WERI-Rb-1 (cell line): ENCODE measurements at regions not wholly inside any gene's neighbourhood (a gene's known extent, or its start where the extent isn't known, plus 50 kb on each side); places are given as distances from the start of the nearest gene placed in this dataset.

Source experiments
- DNase-seq: peaks from one replicate; pipeline ENCODE4 v3.0.0-alpha.2; 2020
- H3K27ac ChIP-seq: fragments of 250-450 bp; sonication (Bioruptor Pico); 2 replicates; pipeline ENCODE4 v1.5.1; 2020; ENCODE audit warnings: mild to moderate bottlenecking, moderate library complexity
- H3K27me3 ChIP-seq: fragments of 250-450 bp; sonication (Bioruptor Pico); 2 replicates; pipeline ENCODE4 v1.5.1; 2021; ENCODE audit warnings: mild to moderate bottlenecking, low read depth, moderate library complexity; ENCODE audit not compliant: insufficient read depth, severe bottlenecking
- H3K36me3 ChIP-seq: fragments of 250-450 bp; sonication (Bioruptor Pico); 2 replicates; pipeline ENCODE4 v1.5.1; 2020; ENCODE audit warnings: mild to moderate bottlenecking, moderate library complexity
- H3K4me3 ChIP-seq: 2 replicates; pipeline ENCODE4 v1.5.1; 2011; ENCODE audit warnings: low read depth, mild to moderate bottlenecking, control low read depth, low read length
- H3K9me3 ChIP-seq: fragments of 250-450 bp; sonication (Bioruptor Pico); 2 replicates; pipeline ENCODE4 v1.5.1; 2021; ENCODE audit warnings: mild to moderate bottlenecking, moderate library complexity; ENCODE audit not compliant: severe bottlenecking
- TF ChIP-seq, protein P1 (sequence below): IDR thresholded peaks from 2 replicates; pipeline ENCODE4 v1.5.1; 2011; ENCODE audit warnings: low read depth, mild to moderate bottlenecking, control low read depth, inconsistent platforms, low read length

DNA sequence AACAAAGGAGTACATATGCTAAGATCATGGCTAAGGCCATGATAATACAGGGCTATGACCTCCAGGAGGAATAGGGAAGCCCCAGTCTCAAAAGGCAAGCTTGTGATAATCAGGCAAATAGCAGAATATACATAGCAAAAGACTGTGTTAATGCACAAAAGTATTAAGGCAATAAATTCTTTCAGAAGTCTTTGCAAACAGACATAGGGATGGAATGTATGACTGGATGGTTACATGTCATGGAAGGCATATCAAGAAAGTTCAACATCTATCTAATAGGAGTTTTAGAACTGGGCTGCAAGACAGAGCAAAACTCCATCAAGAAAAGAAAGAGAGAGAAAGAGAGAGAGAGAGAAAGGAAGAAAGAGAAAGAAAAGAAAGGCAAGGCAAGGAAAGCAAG lies 264.5 kb upstream of the CDH6 start:
- Histone ChIP-seq H3K27ac (no peak overlapping the region), H3K4me3 (no peak overlapping the region), H3K36me3 (no peaks in the 10 kb centered on the region), H3K27me3 (no peaks in the 10 kb centered on the region), H3K9me3 (no peaks in the 10 kb centered on the region)
- TF ChIP-seq, protein P1, sequence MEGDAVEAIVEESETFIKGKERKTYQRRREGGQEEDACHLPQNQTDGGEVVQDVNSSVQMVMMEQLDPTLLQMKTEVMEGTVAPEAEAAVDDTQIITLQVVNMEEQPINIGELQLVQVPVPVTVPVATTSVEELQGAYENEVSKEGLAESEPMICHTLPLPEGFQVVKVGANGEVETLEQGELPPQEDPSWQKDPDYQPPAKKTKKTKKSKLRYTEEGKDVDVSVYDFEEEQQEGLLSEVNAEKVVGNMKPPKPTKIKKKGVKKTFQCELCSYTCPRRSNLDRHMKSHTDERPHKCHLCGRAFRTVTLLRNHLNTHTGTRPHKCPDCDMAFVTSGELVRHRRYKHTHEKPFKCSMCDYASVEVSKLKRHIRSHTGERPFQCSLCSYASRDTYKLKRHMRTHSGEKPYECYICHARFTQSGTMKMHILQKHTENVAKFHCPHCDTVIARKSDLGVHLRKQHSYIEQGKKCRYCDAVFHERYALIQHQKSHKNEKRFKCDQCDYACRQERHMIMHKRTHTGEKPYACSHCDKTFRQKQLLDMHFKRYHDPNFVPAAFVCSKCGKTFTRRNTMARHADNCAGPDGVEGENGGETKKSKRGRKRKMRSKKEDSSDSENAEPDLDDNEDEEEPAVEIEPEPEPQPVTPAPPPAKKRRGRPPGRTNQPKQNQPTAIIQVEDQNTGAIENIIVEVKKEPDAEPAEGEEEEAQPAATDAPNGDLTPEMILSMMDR = no peak
- no peak for DNase-seq

DNA sequence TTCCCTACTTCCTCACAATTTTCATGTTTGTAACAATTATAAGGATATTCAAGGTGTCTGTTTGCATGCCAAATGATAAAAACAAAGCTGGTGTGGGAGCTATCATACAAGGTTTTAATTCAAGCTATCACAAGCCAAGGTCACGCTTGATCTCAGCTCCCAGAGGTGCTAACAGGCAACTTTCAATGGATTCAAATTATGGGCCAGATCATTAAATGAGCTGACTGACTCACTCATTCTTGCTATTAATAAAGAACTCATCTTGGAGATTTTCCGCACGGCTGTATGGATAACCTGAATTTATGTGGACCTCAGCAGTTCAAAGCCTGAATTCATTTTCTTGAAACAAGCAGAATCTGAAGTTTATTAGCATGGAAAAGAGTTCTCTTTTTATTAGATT lies 267.3 kb upstream of the CDH6 start:
- TF ChIP-seq, protein P1 = no peak
- Histone ChIP-seq H3K27me3 (no peaks in the 10 kb centered on the region), H3K27ac (no peak overlapping the region), H3K9me3 (no peaks in the 10 kb centered on the region), H3K4me3 (no peak overlapping the region), H3K36me3 (no peaks in the 10 kb centered on the region)
- DNase-seq = no peak

DNA sequence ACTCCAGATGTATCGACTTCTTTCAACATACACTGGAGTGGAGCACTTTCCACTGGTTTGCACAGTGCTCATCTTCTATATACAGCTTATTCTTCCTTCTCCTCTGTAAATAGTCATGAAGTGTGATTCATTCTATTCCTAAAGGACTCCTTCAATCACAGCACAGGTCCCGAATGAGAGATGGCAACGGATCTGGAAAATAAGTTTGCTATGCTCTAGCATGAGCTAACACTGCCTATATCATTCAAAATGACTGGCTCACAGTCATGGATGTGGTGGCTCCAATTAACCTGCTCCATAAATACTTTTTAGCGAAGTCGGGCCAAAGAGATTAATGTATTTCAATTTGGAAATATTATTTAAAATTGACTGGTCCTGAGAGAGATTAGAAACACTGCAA lies 272.1 kb upstream of the CDH6 start:
- TF ChIP-seq, protein P1 = no peak
- no peaks in the 10 kb centered on the region for H3K9me3 ChIP-seq
- no peaks in the 10 kb centered on the region for H3K27me3 ChIP-seq
- H3K4me3 ChIP-seq = no peak overlapping the region
- H3K36me3 ChIP-seq = no peaks in the 10 kb centered on the region
- DNase-seq = no peak
- H3K27ac ChIP-seq = no peak overlapping the region

DNA sequence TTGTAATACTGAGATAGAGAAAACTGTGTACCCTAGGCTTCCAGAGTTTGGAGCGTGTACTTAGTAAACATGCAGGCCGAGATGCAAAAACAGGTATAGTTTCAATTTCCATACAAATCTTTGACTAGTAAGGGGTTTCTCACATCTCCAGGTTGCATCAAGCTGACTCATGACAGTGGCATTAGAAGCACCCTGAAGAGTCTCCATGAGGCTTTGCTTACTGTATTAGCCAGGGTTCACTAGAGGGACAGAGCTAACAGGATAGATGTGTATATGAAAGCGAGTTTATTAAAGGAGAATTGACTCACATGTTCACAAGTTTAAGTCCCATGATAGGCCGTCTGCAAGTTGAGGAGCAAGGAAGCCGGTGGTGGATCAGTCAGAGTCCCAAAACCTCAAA lies 275.3 kb upstream of the CDH6 start:
- Histone ChIP-seq H3K36me3 (no peaks in the 10 kb centered on the region), H3K27me3 (no peaks in the 10 kb centered on the region), H3K27ac (no peak overlapping the region), H3K4me3 (no peak overlapping the region), H3K9me3 (no peaks in the 10 kb centered on the region)
- DNase-seq = no peak
- TF ChIP-seq, protein P1 = no peak

DNA sequence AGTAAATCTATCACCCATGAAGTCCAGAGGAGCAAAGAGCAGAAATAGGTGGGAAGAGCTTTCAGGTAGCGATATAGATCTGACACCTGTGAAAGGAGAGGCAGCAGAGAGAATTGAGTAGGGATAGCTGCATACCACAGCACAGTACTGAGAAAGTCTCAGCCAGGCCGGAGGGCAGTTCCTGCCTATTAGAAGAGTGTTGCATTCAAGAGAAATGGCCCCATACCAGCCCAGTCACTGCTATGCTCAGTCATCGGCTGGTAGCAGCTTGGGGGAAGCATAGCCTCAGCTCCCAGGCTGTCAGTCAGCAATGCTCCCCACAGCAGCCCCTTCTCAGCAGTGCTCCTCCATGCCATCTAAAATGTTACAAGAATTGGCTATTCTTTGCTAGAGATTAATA lies 285.1 kb upstream of the CDH6 start:
- Histone ChIP-seq H3K36me3 (no peaks in the 10 kb centered on the region), H3K4me3 (no peak overlapping the region), H3K9me3 (no peaks in the 10 kb centered on the region), H3K27ac (no peak overlapping the region), H3K27me3 (no peaks in the 10 kb centered on the region)
- DNase-seq = no peak
- TF ChIP-seq, protein P1 = no peak

DNA sequence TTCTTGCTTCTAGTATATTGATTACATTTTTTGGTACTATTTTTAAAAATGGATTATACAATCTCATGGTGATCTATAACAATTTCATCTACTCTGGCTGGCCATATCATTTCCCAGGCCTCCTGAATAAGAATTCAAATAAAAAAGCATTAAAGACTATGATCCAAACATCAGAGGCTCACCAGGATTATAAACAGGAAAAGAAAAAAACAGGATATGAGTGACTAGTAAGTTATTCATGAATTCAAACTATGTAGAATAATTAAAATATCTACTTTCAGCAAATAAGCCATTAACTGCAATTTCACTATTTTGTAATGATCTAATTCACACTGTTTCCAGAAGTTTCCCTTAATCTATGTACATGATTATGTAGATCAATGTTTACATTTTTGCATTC lies 293.1 kb upstream of the CDH6 start:
- no peak overlapping the region for H3K27ac ChIP-seq
- TF ChIP-seq, protein P1 = no peak
- H3K27me3 ChIP-seq = no peaks in the 10 kb centered on the region
- DNase-seq = no peak
- H3K36me3 ChIP-seq = no peaks in the 10 kb centered on the region
- H3K4me3 ChIP-seq = no peak overlapping the region
- H3K9me3 ChIP-seq = no peaks in the 10 kb centered on the region
